Activated CD8-positive, alpha-beta memory T cell treated with anti-CD3 and anti-CD28 coated beads, Interleukin-2, amount 10 ng/mL, durations not matched to agents 7 days and 5 days (primary cell): ENCODE measurements at regions not wholly inside any gene's neighbourhood (a gene's known extent, or its start where the extent isn't known, plus 50 kb on each side); places are given as distances from the start of the nearest gene placed in this dataset.
"Not testable (repeated sequence)": the region's sequence is repeated elsewhere in the genome, so short reads cannot be mapped to it uniquely, and the experiment has no call there.

Experiments used
- ATAC-seq: fragments of 150-1000 bp; cut with Tn5 transposase; one replicate; pipeline ENCODE4 v1.10.0; 2021; ENCODE audit warnings: moderate library complexity
- CTCF ChIA-PET: fragments of 350-600 bp; sonication (Branson Sonifier 250); formaldehyde crosslinking; loops from one replicate; lab custom pipeline; 2021; ENCODE audit warnings: antibody characterized with exemption; lab: Charles Lee
- DNase-seq: peaks from one replicate; pipeline ENCODE4 v3.0.0-alpha.2; 2020
- H3K27ac Mint-ChIP-seq: one replicate; pipeline ENCODE4 v1.8.0; 2021; ENCODE audit warnings: mild to moderate bottlenecking, mixed read lengths
- H3K27me3 Mint-ChIP-seq: one replicate; pipeline ENCODE4 v1.8.0; 2021; ENCODE audit warnings: mixed read lengths
- H3K36me3 Mint-ChIP-seq: one replicate; pipeline ENCODE4 v1.8.0; 2021; ENCODE audit warnings: mild to moderate bottlenecking, mixed read lengths
- H3K4me1 Mint-ChIP-seq: one replicate; pipeline ENCODE4 v1.8.0; 2021; ENCODE audit warnings: mixed read lengths
- H3K4me3 Mint-ChIP-seq: one replicate; pipeline ENCODE4 v1.8.0; 2021; ENCODE audit warnings: mild to moderate bottlenecking, moderate library complexity, mixed read lengths
- H3K9me3 Mint-ChIP-seq: one replicate; pipeline ENCODE4 v1.8.0; 2022; ENCODE audit warnings: low read depth, mixed read lengths

DNA sequence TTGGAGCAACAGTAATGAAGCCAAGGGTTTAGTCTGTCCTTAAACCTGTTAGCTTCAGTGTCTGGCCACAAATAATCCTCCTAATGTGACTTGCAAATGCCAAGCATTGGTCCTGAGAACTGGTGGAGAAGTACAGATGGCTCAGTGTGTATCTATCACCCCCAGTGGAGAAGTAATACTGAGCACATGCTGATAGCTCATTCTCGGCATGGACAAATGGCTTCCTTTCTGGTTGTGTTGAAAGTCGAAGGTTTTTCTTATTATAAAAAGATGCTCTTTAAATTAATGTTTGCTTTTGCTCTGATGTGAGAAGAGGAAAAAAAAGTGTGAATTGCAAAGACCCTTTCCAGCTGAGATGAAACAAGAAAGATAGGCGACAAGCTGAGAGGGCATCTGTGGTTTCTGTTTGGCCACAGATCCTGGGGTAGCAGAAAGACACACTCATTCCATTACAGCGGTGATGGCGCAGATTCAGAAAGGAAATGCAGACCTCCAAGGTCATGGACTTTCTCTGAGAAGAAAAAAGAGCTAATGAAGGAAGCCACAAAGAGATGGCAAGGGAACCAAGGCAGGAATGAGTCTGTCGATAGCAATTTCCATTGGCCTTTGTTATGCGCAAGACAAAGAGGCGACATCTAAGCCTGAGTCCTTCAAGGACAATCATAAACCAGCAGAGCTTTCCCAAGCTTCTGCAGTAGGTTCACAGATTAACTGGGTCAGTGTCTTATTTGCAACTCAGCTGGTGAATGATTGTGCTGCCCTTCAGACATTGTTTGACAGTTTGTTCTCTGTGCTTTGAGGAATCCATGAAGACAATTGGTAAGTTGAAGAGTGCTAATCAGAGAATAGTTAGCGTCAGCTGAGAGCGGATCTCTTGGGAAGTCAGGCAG lies 155.5 kb upstream of the RGS6 start:
- Mint-ChIP-seq H3K9me3 (peaks cover 3% of the 10 kb centered on the region), H3K4me1 (peaks cover 21% of the 10 kb centered on the region), H3K4me3 (no peak overlapping the region), H3K27me3 (peaks cover 33% of the 10 kb centered on the region), H3K27ac (peak overlapping the region; percentile 22), H3K36me3 (peaks cover 26% of the 10 kb centered on the region)
- CTCF ChIA-PET = interaction anchor here (0.8 to 1.3 kb wide), 5 partner anchors 10 to 247 kb away, joined by 3 to 7 read pairs (median 3); no protein-coding TSS in a partner anchor
- peak; percentile 83 for DNase-seq
- peak; percentile 80 for ATAC-seq

DNA sequence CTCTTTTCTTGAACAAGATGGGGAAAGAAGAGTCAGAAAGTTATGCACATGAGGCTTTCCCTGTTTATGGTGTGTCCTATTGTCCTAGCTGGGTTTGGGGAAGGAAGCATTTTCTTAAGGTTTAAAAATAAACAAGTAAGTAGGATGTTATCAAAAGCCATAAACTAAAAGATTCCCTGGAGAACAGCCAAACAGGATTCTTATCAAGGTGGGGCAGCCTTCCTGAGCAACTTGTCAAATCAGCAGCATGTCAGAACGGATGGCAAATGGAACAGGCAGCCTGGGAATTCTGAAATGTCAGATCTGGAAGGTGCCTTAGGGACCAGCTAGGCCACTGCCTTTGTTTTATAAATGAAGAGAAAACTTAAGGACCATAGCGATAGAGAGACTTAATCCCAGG lies 152.2 kb upstream of the RGS6 start:
- peaks cover 6% of the 10 kb centered on the region for H3K36me3 Mint-ChIP-seq
- no peak overlapping the region for H3K4me3 Mint-ChIP-seq
- no peak overlapping the region for H3K27ac Mint-ChIP-seq
- DNase-seq = no peak
- no peak for ATAC-seq
- CTCF ChIA-PET = no interaction called here
- H3K4me1 Mint-ChIP-seq = peaks cover 19% of the 10 kb centered on the region
- no peaks in the 10 kb centered on the region for H3K9me3 Mint-ChIP-seq
- peaks cover 26% of the 10 kb centered on the region for H3K27me3 Mint-ChIP-seq

DNA sequence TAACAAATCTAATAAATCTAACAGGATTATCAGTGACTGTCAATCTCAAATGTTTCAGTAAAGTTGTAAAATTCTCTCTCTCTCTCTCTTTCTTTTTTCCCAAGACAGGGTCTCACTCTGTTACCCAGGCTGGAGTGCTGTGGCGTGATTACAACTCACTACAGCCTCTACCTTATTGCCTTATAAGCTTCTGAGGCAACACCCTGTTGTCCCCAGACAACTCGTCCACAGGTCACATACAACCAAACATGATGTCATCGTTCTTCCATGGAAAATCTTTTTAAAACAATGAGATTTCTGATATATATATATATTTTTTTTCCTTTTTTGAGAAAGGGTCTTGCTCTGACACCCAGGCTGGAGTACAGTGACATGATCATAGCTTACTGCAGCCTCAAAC lies 151.4 kb upstream of the RGS6 start:
- no peak overlapping the region for H3K4me3 Mint-ChIP-seq
- H3K9me3 Mint-ChIP-seq = no peaks in the 10 kb centered on the region
- no peak for ATAC-seq
- DNase-seq = no peak
- peaks cover 20% of the 10 kb centered on the region for H3K27me3 Mint-ChIP-seq
- no peak overlapping the region for H3K27ac Mint-ChIP-seq
- CTCF ChIA-PET = interaction anchor here (1.5 kb wide), 1 partner anchor 75 kb away, joined by 6 read pairs; no protein-coding TSS in a partner anchor
- no peaks in the 10 kb centered on the region for H3K36me3 Mint-ChIP-seq
- H3K4me1 Mint-ChIP-seq = peaks cover 18% of the 10 kb centered on the region

DNA sequence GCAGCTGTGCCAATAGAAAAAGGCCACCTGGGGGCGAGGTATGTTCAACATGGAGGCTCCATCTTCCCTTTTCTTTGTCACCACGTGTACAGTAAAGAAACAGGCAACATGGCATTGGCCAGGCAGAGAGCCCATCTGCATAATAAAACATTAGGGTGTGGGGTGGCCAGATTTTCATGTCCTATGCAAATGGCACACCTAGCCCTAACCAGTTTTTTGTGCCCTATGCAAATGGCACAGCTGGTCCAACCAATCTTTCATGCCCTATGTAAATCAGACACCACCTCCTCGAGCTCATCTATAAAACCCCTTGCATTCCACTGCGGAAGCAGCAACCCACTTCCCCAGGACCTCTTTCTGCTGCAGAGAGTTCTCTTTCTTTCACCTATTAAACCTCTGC lies 149.1 kb upstream of the RGS6 start:
- H3K4me1 Mint-ChIP-seq = no peaks in the 10 kb centered on the region
- peaks cover 25% of the 10 kb centered on the region for H3K27me3 Mint-ChIP-seq
- CTCF ChIA-PET = no interaction called here
- no peaks in the 10 kb centered on the region for H3K36me3 Mint-ChIP-seq
- H3K4me3 Mint-ChIP-seq = no peak overlapping the region
- no peak overlapping the region for H3K27ac Mint-ChIP-seq
- DNase-seq = no peak
- no peaks in the 10 kb centered on the region for H3K9me3 Mint-ChIP-seq
- no peak for ATAC-seq

DNA sequence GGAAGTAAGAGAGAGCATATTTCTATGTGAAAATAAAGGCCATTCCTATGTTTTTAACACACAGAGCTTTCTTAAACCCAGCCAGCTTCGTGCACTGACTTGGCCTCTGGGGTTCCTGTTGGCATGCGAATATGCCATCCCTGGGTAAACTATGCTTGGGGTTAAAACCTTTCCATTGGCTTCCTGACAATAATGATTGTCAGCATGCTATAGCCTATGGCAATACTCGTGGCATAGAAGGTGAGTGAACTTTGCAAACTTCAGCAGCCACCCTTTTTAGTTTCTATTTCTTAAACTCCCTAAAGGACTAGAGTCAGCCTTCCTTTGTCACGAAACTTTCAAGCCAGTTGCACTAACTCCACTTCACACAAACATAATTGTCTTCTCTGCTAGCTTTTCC lies 148.4 kb upstream of the RGS6 start:
- Mint-ChIP-seq H3K36me3 (no peaks in the 10 kb centered on the region), H3K4me3 (no peak overlapping the region), H3K4me1 (no peaks in the 10 kb centered on the region), H3K27me3 (peaks cover 25% of the 10 kb centered on the region), H3K9me3 (no peaks in the 10 kb centered on the region), H3K27ac (no peak overlapping the region)
- CTCF ChIA-PET = no interaction called here
- no peak for DNase-seq
- no peak for ATAC-seq

DNA sequence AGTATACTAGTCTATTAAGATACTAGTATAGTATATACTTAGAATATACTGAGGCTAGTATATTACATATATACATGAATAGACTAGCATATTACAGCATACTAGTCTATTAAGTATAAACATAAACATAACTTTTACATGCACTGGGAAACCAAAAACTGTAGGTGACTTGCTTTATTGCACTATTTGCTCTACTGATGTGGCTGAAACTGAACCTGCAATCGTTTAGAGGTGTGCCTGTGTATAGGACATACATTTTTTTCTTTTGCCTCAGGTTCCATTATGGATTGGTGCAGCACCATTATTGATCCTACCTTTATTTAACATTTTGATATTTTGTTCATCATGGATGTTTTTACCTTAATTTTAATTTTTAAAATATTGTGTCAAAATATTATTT lies 143.2 kb upstream of the RGS6 start:
- Mint-ChIP-seq H3K27ac (no peak overlapping the region), H3K27me3 (peaks cover 28% of the 10 kb centered on the region), H3K4me1 (no peaks in the 10 kb centered on the region), H3K36me3 (no peaks in the 10 kb centered on the region), H3K4me3 (no peak overlapping the region), H3K9me3 (no peaks in the 10 kb centered on the region)
- ATAC-seq (no peak), DNase-seq (no peak)
- CTCF ChIA-PET = no interaction called here

DNA sequence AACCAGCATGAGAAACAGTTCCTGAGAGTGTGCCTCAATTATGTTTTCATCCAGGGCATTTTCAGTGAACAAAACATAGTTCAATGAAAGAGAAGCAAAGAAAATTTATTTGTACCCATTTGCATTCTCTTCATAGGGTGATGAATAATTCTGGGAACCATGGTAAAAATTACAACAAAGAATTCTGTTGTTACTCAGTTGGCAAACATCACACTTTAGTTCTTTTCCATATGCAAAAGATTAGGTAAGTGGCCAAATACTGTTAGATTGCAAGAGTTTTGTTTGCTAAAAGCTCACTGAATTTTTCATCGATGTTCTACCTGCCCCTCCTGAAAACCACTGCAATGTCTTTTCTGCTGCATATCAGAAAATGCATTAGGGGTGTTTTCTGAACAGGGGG lies 132.4 kb upstream of the RGS6 start:
- no peak overlapping the region for H3K4me3 Mint-ChIP-seq
- no peaks in the 10 kb centered on the region for H3K36me3 Mint-ChIP-seq
- CTCF ChIA-PET = no interaction called here
- no peaks in the 10 kb centered on the region for H3K9me3 Mint-ChIP-seq
- no peak for DNase-seq
- H3K27me3 Mint-ChIP-seq = peaks cover 41% of the 10 kb centered on the region
- ATAC-seq = no peak
- no peak overlapping the region for H3K27ac Mint-ChIP-seq
- H3K4me1 Mint-ChIP-seq = no peaks in the 10 kb centered on the region

DNA sequence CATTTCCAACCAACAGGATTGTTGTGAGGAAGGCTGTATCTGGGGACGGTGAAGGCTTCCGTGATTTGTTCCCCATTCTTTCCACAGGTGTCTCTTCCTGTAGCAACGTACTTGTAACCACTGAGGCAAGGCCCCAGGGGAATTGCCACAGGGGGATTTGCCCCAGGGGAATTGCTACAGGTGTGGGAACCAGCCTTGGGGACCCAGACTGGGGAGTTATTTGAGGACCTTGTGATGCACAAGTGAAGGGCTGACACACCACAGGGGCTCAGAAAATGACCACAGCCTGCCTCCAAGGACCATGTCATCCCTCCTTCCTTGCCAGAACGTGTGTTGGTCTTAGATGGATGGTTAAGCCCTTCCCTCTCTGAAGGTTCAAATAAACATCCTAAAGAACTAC lies 131.4 kb upstream of the RGS6 start:
- peaks cover 34% of the 10 kb centered on the region for H3K27me3 Mint-ChIP-seq
- H3K27ac Mint-ChIP-seq = no peak overlapping the region
- no peaks in the 10 kb centered on the region for H3K4me1 Mint-ChIP-seq
- no peaks in the 10 kb centered on the region for H3K36me3 Mint-ChIP-seq
- CTCF ChIA-PET = no interaction called here
- DNase-seq (no peak), ATAC-seq (no peak)
- no peaks in the 10 kb centered on the region for H3K9me3 Mint-ChIP-seq
- H3K4me3 Mint-ChIP-seq = no peak overlapping the region

DNA sequence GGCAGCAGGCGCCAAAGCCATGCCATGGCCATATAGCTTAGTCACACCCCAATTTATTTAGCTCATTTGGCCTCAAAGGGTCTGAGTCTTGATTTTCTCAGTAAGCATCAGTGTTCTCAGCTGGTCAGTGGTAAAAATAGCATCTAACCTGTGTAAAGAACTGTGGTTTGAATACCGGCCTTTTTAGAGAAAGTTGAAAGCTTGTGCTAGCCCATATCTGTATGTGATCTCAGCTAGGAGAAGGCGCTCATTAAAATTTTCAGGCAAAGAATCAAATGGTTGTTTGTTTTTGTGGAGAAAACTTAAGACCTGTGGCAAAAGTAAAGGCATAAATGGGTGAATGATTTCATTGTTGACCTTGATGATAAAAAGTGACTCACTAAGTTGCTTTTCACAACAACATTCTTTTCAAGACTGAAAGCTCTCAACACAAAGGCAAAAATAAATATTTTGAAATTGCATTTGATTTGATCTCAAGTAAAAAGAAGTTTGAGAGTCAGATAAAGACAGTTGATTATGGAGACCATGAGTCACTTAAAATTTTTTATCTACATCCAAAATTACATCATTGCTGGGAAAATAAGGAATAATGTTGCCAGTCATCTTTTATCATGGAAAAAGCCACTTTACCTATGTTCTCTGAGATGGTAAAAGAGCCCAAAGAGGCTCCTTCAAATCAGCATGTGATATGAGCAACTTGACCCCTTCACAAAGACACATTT lies 128.5 kb upstream of the RGS6 start:
- peaks cover 35% of the 10 kb centered on the region for H3K27me3 Mint-ChIP-seq
- peaks cover 2% of the 10 kb centered on the region for H3K9me3 Mint-ChIP-seq
- CTCF ChIA-PET = no interaction called here
- H3K27ac Mint-ChIP-seq = no peak overlapping the region
- H3K4me1 Mint-ChIP-seq = no peaks in the 10 kb centered on the region
- DNase-seq (no peak), ATAC-seq (no peak)
- no peak overlapping the region for H3K4me3 Mint-ChIP-seq
- H3K36me3 Mint-ChIP-seq = no peaks in the 10 kb centered on the region

DNA sequence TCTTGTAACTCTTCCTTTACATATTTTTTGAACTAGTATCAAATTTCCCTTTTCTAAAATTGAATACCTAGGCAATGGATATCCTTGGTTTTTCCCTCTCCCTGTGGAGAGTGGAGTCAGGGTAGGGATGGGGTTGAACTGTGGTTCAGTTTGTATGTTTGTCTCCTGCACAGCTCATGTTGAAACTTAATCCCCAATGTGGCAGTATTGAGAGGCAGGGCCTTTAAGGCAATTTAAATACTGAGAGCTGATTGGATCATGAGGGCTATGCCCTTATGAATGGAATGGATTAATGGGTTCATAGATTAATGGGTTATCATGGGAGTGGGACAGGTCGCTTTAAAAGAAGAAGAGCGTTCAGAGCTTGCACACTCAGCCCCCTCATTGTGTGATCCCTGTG lies 127.2 kb upstream of the RGS6 start:
- H3K9me3 Mint-ChIP-seq = peaks cover 2% of the 10 kb centered on the region
- ATAC-seq (no peak), DNase-seq (no peak)
- H3K4me3 Mint-ChIP-seq = no peak overlapping the region
- CTCF ChIA-PET = no interaction called here
- H3K4me1 Mint-ChIP-seq = no peaks in the 10 kb centered on the region
- peaks cover 47% of the 10 kb centered on the region for H3K27me3 Mint-ChIP-seq
- no peak overlapping the region for H3K27ac Mint-ChIP-seq
- no peaks in the 10 kb centered on the region for H3K36me3 Mint-ChIP-seq

DNA sequence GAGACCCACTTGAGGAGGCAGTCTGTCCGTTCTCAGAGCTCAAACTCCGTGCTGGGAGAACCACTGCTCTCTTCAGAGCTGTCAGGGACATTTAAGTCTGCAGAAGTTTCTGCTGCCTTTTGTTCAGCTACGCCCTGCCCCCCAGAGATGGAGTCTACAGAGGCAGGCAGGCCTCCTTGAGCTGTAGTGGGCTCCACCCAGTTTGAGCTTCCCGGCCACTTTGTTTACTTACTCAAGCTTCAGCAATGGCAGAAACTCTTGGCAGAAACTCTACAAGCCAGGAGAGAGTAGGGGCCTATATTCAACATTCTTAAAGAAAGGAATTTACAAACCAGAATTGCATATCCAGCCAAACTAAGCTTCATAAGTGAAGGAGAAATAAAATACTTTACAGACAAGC lies 125.2 kb upstream of the RGS6 start:
- ATAC-seq, H3K36me3 Mint-ChIP-seq, H3K4me1 Mint-ChIP-seq: not testable (repeated sequence)

DNA sequence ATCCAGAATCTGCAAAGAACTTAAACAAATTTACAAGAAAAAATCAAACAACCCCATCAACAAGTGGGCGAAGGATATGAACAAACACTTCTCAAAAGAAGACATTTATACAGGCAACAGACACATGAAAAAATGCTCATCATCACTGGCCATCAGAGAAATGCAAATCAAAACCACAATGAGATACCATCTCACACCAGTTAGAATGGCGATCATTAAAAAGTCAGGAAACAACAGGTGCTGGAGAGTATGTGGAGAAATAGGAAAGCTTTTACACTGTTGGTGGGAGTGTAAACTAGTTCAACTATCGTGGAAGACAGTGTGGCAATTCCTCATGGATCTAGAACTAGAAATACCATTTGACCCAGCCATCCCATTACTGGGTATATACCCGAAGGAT lies 121.4 kb upstream of the RGS6 start:
- CTCF ChIA-PET, H3K4me3 Mint-ChIP-seq, H3K9me3 Mint-ChIP-seq, H3K27ac Mint-ChIP-seq, DNase-seq, ATAC-seq, H3K4me1 Mint-ChIP-seq, H3K36me3 Mint-ChIP-seq: not testable (repeated sequence)
- H3K27me3 Mint-ChIP-seq = peaks cover 39% of the 10 kb centered on the region

More for the DNA sequence above, 125.2 kb upstream of the RGS6 start:
- H3K27ac Mint-ChIP-seq, H3K4me3 Mint-ChIP-seq, DNase-seq, CTCF ChIA-PET, H3K9me3 Mint-ChIP-seq: not testable (repeated sequence)
- peaks cover 49% of the 10 kb centered on the region for H3K27me3 Mint-ChIP-seq

DNA sequence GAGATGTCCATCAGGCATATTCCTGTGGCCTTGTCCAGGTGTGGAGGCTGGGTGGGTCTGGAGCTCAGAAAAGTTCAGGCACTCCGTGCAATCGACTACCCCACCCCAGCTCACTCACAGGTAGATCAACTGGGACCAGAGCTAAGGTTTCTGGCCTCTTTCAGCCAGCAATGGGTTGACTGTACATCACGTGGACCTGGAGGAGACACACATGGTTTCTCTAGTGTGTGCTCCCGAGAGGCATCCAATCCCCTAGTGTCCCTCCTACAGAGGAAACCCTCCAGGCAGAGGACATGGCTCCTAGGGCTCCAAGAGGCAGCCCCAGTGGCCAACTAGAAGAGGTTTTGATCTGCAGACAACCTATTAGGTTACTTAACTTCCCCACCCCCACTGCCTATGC lies 119.5 kb upstream of the RGS6 start:
- DNase-seq (no peak), ATAC-seq (no peak)
- Mint-ChIP-seq H3K36me3 (no peaks in the 10 kb centered on the region), H3K4me3 (no peak overlapping the region), H3K27me3 (peaks cover 46% of the 10 kb centered on the region), H3K27ac (no peak overlapping the region), H3K9me3 (no peaks in the 10 kb centered on the region), H3K4me1 (no peaks in the 10 kb centered on the region)
- CTCF ChIA-PET = no interaction called here

DNA sequence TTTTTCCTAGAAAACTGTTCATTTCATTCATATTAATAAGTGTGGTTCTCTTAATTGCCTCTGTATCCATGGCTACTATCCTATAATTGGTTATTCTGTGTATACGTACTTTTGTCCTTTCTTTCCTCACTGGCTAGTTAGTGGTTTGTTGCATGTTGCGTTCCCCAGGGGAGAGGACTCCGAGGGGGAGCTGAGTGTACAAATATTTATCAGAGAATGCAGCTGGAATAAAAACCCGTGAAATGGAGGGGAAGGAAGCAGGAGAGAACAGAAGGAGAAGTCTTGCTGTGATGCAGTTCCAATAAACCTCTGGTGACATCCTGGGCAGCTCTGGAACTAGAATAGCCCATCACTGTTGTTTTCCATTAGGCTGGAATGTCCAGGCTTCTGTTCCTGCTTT lies 117.1 kb upstream of the RGS6 start:
- DNase-seq (no peak), ATAC-seq (no peak)
- H3K4me3 Mint-ChIP-seq = no peak overlapping the region
- no peak overlapping the region for H3K27ac Mint-ChIP-seq
- no peaks in the 10 kb centered on the region for H3K36me3 Mint-ChIP-seq
- peaks cover 42% of the 10 kb centered on the region for H3K27me3 Mint-ChIP-seq
- no peaks in the 10 kb centered on the region for H3K9me3 Mint-ChIP-seq
- CTCF ChIA-PET = no interaction called here
- no peaks in the 10 kb centered on the region for H3K4me1 Mint-ChIP-seq
